ENCODE measurements at regions not wholly inside any gene's neighbourhood (a gene's known extent, or its start where the extent isn't known, plus 50 kb on each side); places are given as distances from the start of the nearest gene placed in this dataset.

DNA sequence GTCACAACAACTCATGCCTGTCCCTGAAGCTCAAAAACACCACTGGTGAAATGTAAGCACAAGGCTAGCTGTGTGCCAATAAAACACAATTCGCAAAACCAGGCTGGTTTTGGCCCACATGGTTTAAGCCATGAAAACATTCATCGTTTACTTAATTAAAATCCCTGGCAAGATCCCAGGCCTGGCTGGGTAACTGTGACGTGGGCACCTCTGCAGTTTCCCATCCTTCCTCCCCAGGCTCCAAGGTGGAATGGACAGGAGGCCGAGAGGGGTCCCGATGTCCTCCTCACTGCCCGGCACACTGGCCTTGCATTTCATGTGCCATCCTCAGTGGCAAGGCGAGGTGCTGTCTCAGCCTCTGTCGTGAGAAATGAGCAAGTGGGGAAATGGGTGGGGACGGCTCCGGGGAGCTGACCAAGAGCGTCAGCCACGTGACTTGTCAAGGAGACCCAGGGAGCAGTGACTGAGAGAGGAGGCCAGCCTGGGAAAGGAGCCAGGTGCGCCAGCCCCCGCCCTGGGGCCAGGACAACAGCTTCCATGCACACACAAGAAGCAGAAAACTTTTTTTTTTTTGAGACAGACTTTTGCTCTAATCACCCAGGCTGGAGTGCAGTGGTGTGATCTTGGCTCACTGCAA lies 153.1 kb upstream of the RAB4A start (continued):
- TF ChIP-seq, protein P1, sequence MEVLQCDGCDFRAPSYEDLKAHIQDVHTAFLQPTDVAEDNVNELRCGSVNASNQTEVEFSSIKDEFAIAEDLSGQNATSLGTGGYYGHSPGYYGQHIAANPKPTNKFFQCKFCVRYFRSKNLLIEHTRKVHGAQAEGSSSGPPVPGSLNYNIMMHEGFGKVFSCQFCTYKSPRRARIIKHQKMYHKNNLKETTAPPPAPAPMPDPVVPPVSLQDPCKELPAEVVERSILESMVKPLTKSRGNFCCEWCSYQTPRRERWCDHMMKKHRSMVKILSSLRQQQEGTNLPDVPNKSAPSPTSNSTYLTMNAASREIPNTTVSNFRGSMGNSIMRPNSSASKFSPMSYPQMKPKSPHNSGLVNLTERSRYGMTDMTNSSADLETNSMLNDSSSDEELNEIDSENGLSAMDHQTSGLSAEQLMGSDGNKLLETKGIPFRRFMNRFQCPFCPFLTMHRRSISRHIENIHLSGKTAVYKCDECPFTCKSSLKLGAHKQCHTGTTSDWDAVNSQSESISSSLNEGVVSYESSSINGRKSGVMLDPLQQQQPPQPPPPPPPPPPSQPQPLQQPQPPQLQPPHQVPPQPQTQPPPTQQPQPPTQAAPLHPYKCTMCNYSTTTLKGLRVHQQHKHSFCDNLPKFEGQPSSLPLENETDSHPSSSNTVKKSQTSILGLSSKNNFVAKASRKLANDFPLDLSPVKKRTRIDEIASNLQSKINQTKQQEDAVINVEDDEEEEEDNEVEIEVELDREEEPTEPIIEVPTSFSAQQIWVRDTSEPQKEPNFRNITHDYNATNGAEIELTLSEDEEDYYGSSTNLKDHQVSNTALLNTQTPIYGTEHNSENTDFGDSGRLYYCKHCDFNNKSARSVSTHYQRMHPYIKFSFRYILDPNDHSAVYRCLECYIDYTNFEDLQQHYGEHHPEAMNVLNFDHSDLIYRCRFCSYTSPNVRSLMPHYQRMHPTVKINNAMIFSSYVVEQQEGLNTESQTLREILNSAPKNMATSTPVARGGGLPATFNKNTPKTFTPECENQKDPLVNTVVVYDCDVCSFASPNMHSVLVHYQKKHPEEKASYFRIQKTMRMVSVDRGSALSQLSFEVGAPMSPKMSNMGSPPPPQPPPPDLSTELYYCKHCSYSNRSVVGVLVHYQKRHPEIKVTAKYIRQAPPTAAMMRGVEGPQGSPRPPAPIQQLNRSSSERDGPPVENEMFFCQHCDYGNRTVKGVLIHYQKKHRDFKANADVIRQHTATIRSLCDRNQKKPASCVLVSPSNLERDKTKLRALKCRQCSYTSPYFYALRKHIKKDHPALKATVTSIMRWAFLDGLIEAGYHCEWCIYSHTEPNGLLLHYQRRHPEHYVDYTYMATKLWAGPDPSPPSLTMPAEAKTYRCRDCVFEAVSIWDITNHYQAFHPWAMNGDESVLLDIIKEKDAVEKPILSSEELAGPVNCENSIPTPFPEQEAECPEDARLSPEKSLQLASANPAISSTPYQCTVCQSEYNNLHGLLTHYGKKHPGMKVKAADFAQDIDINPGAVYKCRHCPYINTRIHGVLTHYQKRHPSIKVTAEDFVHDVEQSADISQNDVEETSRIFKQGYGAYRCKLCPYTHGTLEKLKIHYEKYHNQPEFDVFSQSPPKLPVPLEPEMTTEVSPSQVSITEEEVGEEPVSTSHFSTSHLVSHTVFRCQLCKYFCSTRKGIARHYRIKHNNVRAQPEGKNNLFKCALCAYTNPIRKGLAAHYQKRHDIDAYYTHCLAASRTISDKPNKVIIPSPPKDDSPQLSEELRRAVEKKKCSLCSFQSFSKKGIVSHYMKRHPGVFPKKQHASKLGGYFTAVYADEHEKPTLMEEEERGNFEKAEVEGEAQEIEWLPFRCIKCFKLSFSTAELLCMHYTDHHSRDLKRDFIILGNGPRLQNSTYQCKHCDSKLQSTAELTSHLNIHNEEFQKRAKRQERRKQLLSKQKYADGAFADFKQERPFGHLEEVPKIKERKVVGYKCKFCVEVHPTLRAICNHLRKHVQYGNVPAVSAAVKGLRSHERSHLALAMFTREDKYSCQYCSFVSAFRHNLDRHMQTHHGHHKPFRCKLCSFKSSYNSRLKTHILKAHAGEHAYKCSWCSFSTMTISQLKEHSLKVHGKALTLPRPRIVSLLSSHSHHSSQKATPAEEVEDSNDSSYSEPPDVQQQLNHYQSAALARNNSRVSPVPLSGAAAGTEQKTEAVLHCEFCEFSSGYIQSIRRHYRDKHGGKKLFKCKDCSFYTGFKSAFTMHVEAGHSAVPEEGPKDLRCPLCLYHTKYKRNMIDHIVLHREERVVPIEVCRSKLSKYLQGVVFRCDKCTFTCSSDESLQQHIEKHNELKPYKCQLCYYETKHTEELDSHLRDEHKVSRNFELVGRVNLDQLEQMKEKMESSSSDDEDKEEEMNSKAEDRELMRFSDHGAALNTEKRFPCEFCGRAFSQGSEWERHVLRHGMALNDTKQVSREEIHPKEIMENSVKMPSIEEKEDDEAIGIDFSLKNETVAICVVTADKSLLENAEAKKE (CRISPR knock-in tag; IDR thresholded peaks at IDR 0.05): no peak

GRCh38 chr1:229118477-229119061 lies 152.3 kb upstream of the RAB4A start:
- no peak overlapping the region for H3K27ac ChIP-seq (ENCODE audit: low read depth)
- Mint-ChIP-seq H3K9me3 (peaks cover 6% of the 10 kb centered on the region; the same call in 2 of the 3 replicates), H3K36me3 (ENCODE audit: low read depth) (no peaks in the 10 kb centered on the region), H3K4me1 (peaks cover 21% of the 10 kb centered on the region), H3K27ac (no peak overlapping the region), H3K4me3 (no peak overlapping the region), H3K27me3 (ENCODE audit: insufficient read depth, low read depth, poor library complexity) (peaks cover 13% of the 10 kb centered on the region)
- H3K4me3 ChIP-seq: no peak overlapping the region
- H3K36me3 ChIP-seq (ENCODE audit: insufficient read depth): no peaks in the 10 kb centered on the region
- no peak overlapping the region for H3K4me2 ChIP-seq
- H3K79me2 ChIP-seq (replicated peaks; ENCODE audit: insufficient read depth): no peaks in the 10 kb centered on the region
- DNase-seq (ENCODE audit: low spot score) (no peak), ATAC-seq (no peak)
- no peaks in the 10 kb centered on the region for H3K9me2 ChIP-seq (ENCODE audit: insufficient read depth)
- TF ChIP-seq, protein P1 (CRISPR knock-in tag; IDR thresholded peaks at IDR 0.05): no peak
- TF ChIP-seq NANOG (IDR thresholded peaks at IDR 0.05; ENCODE audit: borderline replicate concordance) (no peak), JUNB (IDR thresholded peaks at IDR 0.05; ENCODE audit: unreplicated experiment) (no peak), CREB1 (CRISPR knock-in tag; IDR thresholded peaks at IDR 0.05; ENCODE audit: low read depth) (no peak)
- TF ChIP-seq, protein P2, sequence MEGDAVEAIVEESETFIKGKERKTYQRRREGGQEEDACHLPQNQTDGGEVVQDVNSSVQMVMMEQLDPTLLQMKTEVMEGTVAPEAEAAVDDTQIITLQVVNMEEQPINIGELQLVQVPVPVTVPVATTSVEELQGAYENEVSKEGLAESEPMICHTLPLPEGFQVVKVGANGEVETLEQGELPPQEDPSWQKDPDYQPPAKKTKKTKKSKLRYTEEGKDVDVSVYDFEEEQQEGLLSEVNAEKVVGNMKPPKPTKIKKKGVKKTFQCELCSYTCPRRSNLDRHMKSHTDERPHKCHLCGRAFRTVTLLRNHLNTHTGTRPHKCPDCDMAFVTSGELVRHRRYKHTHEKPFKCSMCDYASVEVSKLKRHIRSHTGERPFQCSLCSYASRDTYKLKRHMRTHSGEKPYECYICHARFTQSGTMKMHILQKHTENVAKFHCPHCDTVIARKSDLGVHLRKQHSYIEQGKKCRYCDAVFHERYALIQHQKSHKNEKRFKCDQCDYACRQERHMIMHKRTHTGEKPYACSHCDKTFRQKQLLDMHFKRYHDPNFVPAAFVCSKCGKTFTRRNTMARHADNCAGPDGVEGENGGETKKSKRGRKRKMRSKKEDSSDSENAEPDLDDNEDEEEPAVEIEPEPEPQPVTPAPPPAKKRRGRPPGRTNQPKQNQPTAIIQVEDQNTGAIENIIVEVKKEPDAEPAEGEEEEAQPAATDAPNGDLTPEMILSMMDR (conservative IDR thresholded peaks at IDR 0.05; ENCODE audit: low read depth in 2 of 2): no peak
- H3F3A ChIP-seq (replicated peaks; ENCODE audit: low read depth): no peaks in the 10 kb centered on the region
- no peaks in the 10 kb centered on the region for H3K27me3 ChIP-seq (ENCODE audit: insufficient read depth)
- no peak overlapping the region for H2AFZ ChIP-seq
- no peaks in the 10 kb centered on the region for H4K20me1 ChIP-seq (replicated peaks; ENCODE audit: insufficient read depth)
- H3K4me1 ChIP-seq (ENCODE audit: insufficient read depth): peaks cover 17% of the 10 kb centered on the region

Data from GM23338 (cell line).